GM12878 (cell line): ENCODE measurements at regions not wholly inside any gene's neighbourhood (a gene's known extent, or its start where the extent isn't known, plus 50 kb on each side); places are given as distances from the start of the nearest gene placed in this dataset.

Experiments used
- CEBPB ChIP-seq, 2 experiments: fragments of 150-350 bp in 1 of 2; IDR thresholded peaks; 2 replicates each; pipeline ENCODE4 v1.6.1; 2012 to 2014; ENCODE audit warnings: low read depth in 2 of 2, low read length in 2 of 2, borderline replicate concordance in 1 of 2, inconsistent platforms in 1 of 2
- CHD2 ChIP-seq: IDR thresholded peaks from 2 replicates; pipeline ENCODE4 v1.6.1; 2011; ENCODE audit warnings: low read depth, low read length, improper control_type of control experiment, borderline replicate concordance
- CHD4 ChIP-seq: fragments of 200-600 bp; sonication (generic); IDR thresholded peaks from 2 replicates; pipeline ENCODE4 v1.6.1; 2016; ENCODE audit warnings: mild to moderate bottlenecking
- CTCF ChIP-seq, 3 experiments: IDR thresholded peaks in 2 of 3; conservative IDR thresholded peaks in 1 of 3; 2 replicates each; pipeline ENCODE4 v1.5.1; 2011; ENCODE audit warnings: low read depth in 3 of 3, low read length in 3 of 3, mild to moderate bottlenecking in 3 of 3, control low read depth in 2 of 3, moderate library complexity in 2 of 3, inconsistent platforms in 1 of 3, mixed read lengths in 1 of 3; ENCODE audit not compliant: control insufficient read depth in 2 of 3, insufficient read depth in 1 of 3; ENCODE audit errors: extremely low read depth in 1 of 3
- FOXM1 ChIP-seq: IDR thresholded peaks from 2 replicates; pipeline ENCODE4 v1.6.1; 2012; ENCODE audit warnings: low read depth, mild to moderate bottlenecking, inconsistent platforms, low read length, moderate library complexity
- HDGF ChIP-seq: fragments of 450-650 bp; IDR thresholded peaks from 2 replicates; pipeline ENCODE4 v1.6.1; 2016; ENCODE audit warnings: antibody characterized with exemption
- MAX ChIP-seq: IDR thresholded peaks from 2 replicates; pipeline ENCODE4 v1.6.1; 2012; ENCODE audit warnings: low read depth, low read length, improper control_type of control experiment
- PML ChIP-seq: IDR thresholded peaks from 2 replicates; pipeline ENCODE4 v1.6.1; 2012; ENCODE audit warnings: low read length, inconsistent platforms
- POLR2A ChIP-seq: IDR thresholded peaks from 2 replicates; pipeline ENCODE4 v1.6.1; 2011; ENCODE audit warnings: low read depth, mild to moderate bottlenecking, low read length
- RFX5 ChIP-seq: IDR thresholded peaks from 2 replicates; pipeline ENCODE4 v1.6.1; 2011; ENCODE audit warnings: low read depth, low read length, improper control_type of control experiment
- SP1 ChIP-seq: IDR thresholded peaks from one replicate; pipeline ENCODE4 v1.6.1; 2011; ENCODE audit warnings: low read depth, low read length
- SRF ChIP-seq, 2 experiments: IDR thresholded peaks; 2 replicates each; pipeline ENCODE4 v1.6.1; 2011; ENCODE audit warnings: low read depth in 2 of 2, low read length in 2 of 2, mild to moderate bottlenecking in 1 of 2, moderate library complexity in 1 of 2
- TAF1 ChIP-seq: IDR thresholded peaks from 2 replicates; pipeline ENCODE4 v1.6.1; 2011; ENCODE audit warnings: mild to moderate bottlenecking, low read depth, low read length, borderline replicate concordance
- YY1 ChIP-seq: IDR thresholded peaks from 2 replicates; pipeline ENCODE4 v1.6.1; 2011; ENCODE audit warnings: low read depth, mild to moderate bottlenecking, low read length

GRCh38 chr5:9761706-9762105 is 131.6 kb upstream of the TAS2R1 start:
- no peak for TF ChIP-seq PML
- no peak for TF ChIP-seq SP1
- no peak for TF ChIP-seq SRF (IDR thresholded peaks at IDR 0.05; ENCODE audit: low read depth in 2 of 2, low read length in 2 of 2)
- TF ChIP-seq CTCF (IDR thresholded peaks at IDR 0.05 in 2 of 3, conservative IDR thresholded peaks at IDR 0.05 in 1 of 3; ENCODE audit: control insufficient read depth in 2 of 3, extremely low read depth in 1 of 3, insufficient read depth in 1 of 3, low read depth in 3 of 3, low read length in 3 of 3) = no peak
- no peak for TF ChIP-seq CEBPB (IDR thresholded peaks at IDR 0.05; ENCODE audit: borderline replicate concordance in 1 of 2, low read depth in 2 of 2, low read length in 2 of 2)
- TF ChIP-seq YY1 = no peak
- no peak for TF ChIP-seq TAF1
- TF ChIP-seq POLR2A = no peak
- no peak for TF ChIP-seq HDGF
- no peak for TF ChIP-seq FOXM1
- no peak for TF ChIP-seq MAX
- no peak for TF ChIP-seq RFX5
- TF ChIP-seq CHD4 = no peak
- no peak for TF ChIP-seq CHD2
